Activated B cell treated with CpG ODN at 0.5 μM for 24 hours (primary cell): ENCODE measurements at regions not wholly inside any gene's neighbourhood (a gene's known extent, or its start where the extent isn't known, plus 50 kb on each side); places are given as distances from the start of the nearest gene placed in this dataset.

Source experiments
- ATAC-seq: fragments of 200-7000 bp; cut with Tn5 transposase; one replicate; pipeline ENCODE4 v1.10.0; 2021; ENCODE audit warnings: low read depth, mild to moderate bottlenecking, moderate library complexity
- CTCF ChIA-PET: fragments of 350-600 bp; sonication (Branson Sonifier 250); formaldehyde crosslinking; loops from one replicate; lab custom pipeline; 2021; ENCODE audit warnings: antibody characterized with exemption; lab: Charles Lee
- POLR2A ChIA-PET: fragments of 350-600 bp; sonication (Branson Sonifier 250); formaldehyde crosslinking; loops from one replicate; lab custom pipeline; 2021; ENCODE audit warnings: antibody characterized with exemption; lab: Charles Lee
- DNase-seq: peaks from one replicate; pipeline ENCODE4 v3.0.0; 2022
- H3K27ac Mint-ChIP-seq: one replicate; pipeline ENCODE4 v1.8.0; 2020; ENCODE audit warnings: mixed read lengths
- H3K27me3 Mint-ChIP-seq: one replicate; pipeline ENCODE4 v1.8.0; 2021; ENCODE audit warnings: mixed read lengths
- H3K36me3 Mint-ChIP-seq: one replicate; pipeline ENCODE4 v1.8.0; 2021; ENCODE audit warnings: low read depth, mixed read lengths
- H3K4me1 Mint-ChIP-seq: one replicate; pipeline ENCODE4 v1.8.0; 2021; ENCODE audit warnings: mixed read lengths
- H3K4me3 Mint-ChIP-seq: one replicate; pipeline ENCODE4 v1.8.0; 2020; ENCODE audit warnings: mild to moderate bottlenecking, mixed read lengths
- H3K9me3 Mint-ChIP-seq: one replicate; pipeline ENCODE4 v1.8.0; 2020; ENCODE audit warnings: mixed read lengths
- CTCF ChIP-seq: fragments of 200-600 bp; IDR thresholded peaks from one replicate; pipeline ENCODE4 v1.8.0; 2022; ENCODE audit warnings: antibody characterized with exemption, mild to moderate bottlenecking
- intact Hi-C: fragments of 100-400 bp; cut with micrococcal nuclease; formaldehyde crosslinking; loops from one replicate; pipeline ENCODE4 v1.15.1; 2024

GRCh38 chr5:28822071-28822470 is 1783.7 kb upstream of the CDH9 start:
- no peak overlapping the region for H3K4me3 Mint-ChIP-seq
- CTCF ChIA-PET = no interaction called here

GRCh38 chr5:28810751-28811136 is 1772.4 kb upstream of the CDH9 start:
- Mint-ChIP-seq H3K27ac (no peak overlapping the region), H3K4me3 (no peak overlapping the region), H3K27me3 (no peaks in the 10 kb centered on the region), H3K4me1 (no peaks in the 10 kb centered on the region), H3K36me3 (no peaks in the 10 kb centered on the region), H3K9me3 (peaks cover 10% of the 10 kb centered on the region)
- ATAC-seq (no peak), DNase-seq (no peak)
- ChIA-PET POLR2A (interaction anchor here (0.6 kb wide), 1 partner anchor 9 kb away, joined by 3 read pairs; no protein-coding TSS in a partner anchor), CTCF (no interaction called here)
- intact Hi-C loops = no loop called here
- no peak for TF ChIP-seq CTCF

More at GRCh38 chr5:28822071-28822470, 1783.7 kb upstream of the CDH9 start:
- no peaks in the 10 kb centered on the region for H3K27me3 Mint-ChIP-seq
- H3K27ac Mint-ChIP-seq = no peak overlapping the region
- intact Hi-C loops = no loop called here
- H3K4me1 Mint-ChIP-seq = no peaks in the 10 kb centered on the region
- H3K36me3 Mint-ChIP-seq = no peaks in the 10 kb centered on the region
- peaks cover 7% of the 10 kb centered on the region for H3K9me3 Mint-ChIP-seq
- ATAC-seq (no peak), DNase-seq (no peak)
- POLR2A ChIA-PET = no interaction called here
- no peak for TF ChIP-seq CTCF

GRCh38 chr5:28809811-28810750 is 1771.7 kb upstream of the CDH9 start:
- TF ChIP-seq CTCF = no peak
- no peaks in the 10 kb centered on the region for H3K27me3 Mint-ChIP-seq
- ATAC-seq = no peak
- no peak for DNase-seq
- H3K27ac Mint-ChIP-seq = no peak overlapping the region
- H3K4me3 Mint-ChIP-seq = no peak overlapping the region
- H3K36me3 Mint-ChIP-seq = no peaks in the 10 kb centered on the region
- H3K9me3 Mint-ChIP-seq = peaks cover 10% of the 10 kb centered on the region
- CTCF ChIA-PET = no interaction called here
- no peaks in the 10 kb centered on the region for H3K4me1 Mint-ChIP-seq
- POLR2A ChIA-PET = interaction anchor here (0.6 kb wide), 1 partner anchor 10 kb away, joined by 3 read pairs; no protein-coding TSS in a partner anchor
- intact Hi-C loops = no loop called here

GRCh38 chr5:28808967-28809810 is 1770.8 kb upstream of the CDH9 start:
- Mint-ChIP-seq H3K27ac (no peak overlapping the region), H3K36me3 (no peaks in the 10 kb centered on the region), H3K27me3 (no peaks in the 10 kb centered on the region), H3K4me1 (no peaks in the 10 kb centered on the region), H3K9me3 (peaks cover 10% of the 10 kb centered on the region), H3K4me3 (no peak overlapping the region)
- DNase-seq (no peak), ATAC-seq (no peak)
- CTCF ChIA-PET = no interaction called here
- no peak for TF ChIP-seq CTCF
- POLR2A ChIA-PET = no interaction called here
- intact Hi-C loops = no loop called here
